DND-41 (cell line): ENCODE measurements at regions not wholly inside any gene's neighbourhood (a gene's known extent, or its start where the extent isn't known, plus 50 kb on each side); places are given as distances from the start of the nearest gene placed in this dataset.

Experiments used
- CTCF ChIP-seq: IDR thresholded peaks from 2 replicates; pipeline ENCODE4 v1.5.1; 2012; ENCODE audit warnings: borderline replicate concordance, low read length, moderate library complexity, mild to moderate bottlenecking; ENCODE audit not compliant: poor library complexity, severe bottlenecking; ENCODE audit errors: extremely low read depth
- EZH2 ChIP-seq: IDR thresholded peaks from 3 replicates; pipeline ENCODE4 v1.6.1; 2012; ENCODE audit warnings: borderline replicate concordance, low read depth, mild to moderate bottlenecking, moderate library complexity, low read length, inconsistent platforms; ENCODE audit not compliant: severe bottlenecking

GRCh38 chr2:147173798-147174197, 671.0 kb upstream of the ACVR2A start:
- TF ChIP-seq CTCF (no peak), EZH2 (no peak)
